Testis (tissue), 2 donors: ENCODE measurements at regions not wholly inside any gene's neighbourhood (a gene's known extent, or its start where the extent isn't known, plus 50 kb on each side); places are given as distances from the start of the nearest gene placed in this dataset.

Experiments used
- CTCF ChIP-seq, 3 experiments: fragments of 450-650 bp in 2 of 3; fragments of 200-600 bp in 1 of 3; sonication (generic) in 1 of 3; IDR thresholded peaks; one replicate each; pipeline ENCODE4 v1.5.1; 2016 to 2019; ENCODE audit warnings: antibody characterized with exemption in 3 of 3, mild to moderate bottlenecking in 2 of 3, moderate library complexity in 1 of 3
- POLR2A ChIP-seq: fragments of 450-650 bp; IDR thresholded peaks from one replicate; pipeline ENCODE4 v1.6.1; 2017; ENCODE audit warnings: antibody characterized with exemption, mild to moderate bottlenecking, moderate library complexity

- no peak for TF ChIP-seq CTCF (IDR thresholded peaks at IDR 0.05)
- TF ChIP-seq POLR2A: no peak
Measured at GRCh38 chr11:70672991-70673653, 274.8 kb downstream of the CTTN start.
